ENCODE measurements at regions not wholly inside any gene's neighbourhood (a gene's known extent, or its start where the extent isn't known, plus 50 kb on each side); places are given as distances from the start of the nearest gene placed in this dataset.

DNA sequence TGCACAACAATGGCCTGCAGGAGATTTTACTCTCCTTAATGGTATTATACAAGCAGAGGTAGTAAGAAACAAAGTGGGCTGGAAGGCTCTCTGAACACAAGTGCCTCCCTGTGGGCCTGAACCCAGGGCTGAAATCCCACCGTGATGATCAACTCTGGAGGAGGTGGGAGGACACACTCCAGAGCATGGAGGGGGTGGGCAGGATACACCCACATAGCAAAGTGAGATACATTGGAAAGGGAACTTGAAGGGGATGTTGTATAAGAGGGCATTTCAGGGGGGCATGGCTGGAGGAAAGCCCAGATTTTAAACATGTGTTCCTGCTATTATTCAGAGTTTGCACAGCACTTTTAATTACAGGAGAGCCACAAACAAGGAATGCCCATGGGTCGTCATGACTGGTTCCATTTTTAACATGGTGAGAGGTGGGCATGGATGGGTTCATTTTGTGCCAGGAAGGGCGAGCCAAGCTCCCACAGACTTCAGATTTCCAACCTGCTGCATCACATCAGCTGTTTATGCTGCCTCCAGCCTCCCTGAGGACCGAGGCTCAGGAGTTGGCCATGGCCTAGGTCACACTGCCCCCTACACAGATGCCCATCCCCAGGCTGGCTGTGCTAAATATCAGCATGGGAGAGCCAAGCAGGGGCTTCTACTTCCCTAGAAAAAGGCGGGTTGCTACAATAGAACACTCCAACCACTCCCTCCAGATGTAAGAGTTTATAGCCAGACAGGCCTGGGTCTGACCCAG is 416.2 kb upstream of the ID2 start:
- intact Hi-C loops (cut with DNase I): no loop called here
- 64 to 70% methylated on average over 4 to 5 of the region's 5 CpGs for WGBS, 2 donors
- H3K36me3 ChIP-seq: no peaks in the 10 kb centered on the region
- no peak overlapping the region for H3K27ac ChIP-seq
- TF ChIP-seq, protein P1, sequence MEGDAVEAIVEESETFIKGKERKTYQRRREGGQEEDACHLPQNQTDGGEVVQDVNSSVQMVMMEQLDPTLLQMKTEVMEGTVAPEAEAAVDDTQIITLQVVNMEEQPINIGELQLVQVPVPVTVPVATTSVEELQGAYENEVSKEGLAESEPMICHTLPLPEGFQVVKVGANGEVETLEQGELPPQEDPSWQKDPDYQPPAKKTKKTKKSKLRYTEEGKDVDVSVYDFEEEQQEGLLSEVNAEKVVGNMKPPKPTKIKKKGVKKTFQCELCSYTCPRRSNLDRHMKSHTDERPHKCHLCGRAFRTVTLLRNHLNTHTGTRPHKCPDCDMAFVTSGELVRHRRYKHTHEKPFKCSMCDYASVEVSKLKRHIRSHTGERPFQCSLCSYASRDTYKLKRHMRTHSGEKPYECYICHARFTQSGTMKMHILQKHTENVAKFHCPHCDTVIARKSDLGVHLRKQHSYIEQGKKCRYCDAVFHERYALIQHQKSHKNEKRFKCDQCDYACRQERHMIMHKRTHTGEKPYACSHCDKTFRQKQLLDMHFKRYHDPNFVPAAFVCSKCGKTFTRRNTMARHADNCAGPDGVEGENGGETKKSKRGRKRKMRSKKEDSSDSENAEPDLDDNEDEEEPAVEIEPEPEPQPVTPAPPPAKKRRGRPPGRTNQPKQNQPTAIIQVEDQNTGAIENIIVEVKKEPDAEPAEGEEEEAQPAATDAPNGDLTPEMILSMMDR (IDR thresholded peaks at IDR 0.05): no peak
- no peak for TF ChIP-seq POLR2A (IDR thresholded peaks at IDR 0.05)
- no peaks in the 10 kb centered on the region for H3K4me1 ChIP-seq
- no peaks in the 10 kb centered on the region for H3K27me3 ChIP-seq
- no peak overlapping the region for H3K4me3 ChIP-seq
- DNase-seq: no peak
- H3K9me3 ChIP-seq: no peaks in the 10 kb centered on the region

DNA sequence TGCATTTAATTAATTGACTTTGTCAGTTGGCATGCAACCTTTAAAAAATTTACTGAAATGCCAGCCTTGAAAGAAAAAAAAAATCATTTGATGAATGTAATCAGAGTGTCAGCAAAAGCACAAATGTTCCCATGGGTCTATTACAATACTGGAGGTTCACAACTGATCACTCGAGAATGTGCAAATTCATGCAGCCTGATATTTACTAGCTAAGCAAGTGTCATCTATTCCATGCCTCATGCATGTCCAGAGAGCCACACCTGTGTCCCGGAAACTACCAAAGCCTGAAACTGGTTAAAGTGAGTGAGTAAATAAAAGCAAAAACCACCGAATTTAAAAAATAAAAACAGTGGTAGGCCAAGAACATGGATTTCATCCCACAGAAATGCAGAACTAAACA is 415.3 kb upstream of the ID2 start:
- 66 to 70% methylated on average over 3 of the region's 3 CpGs for WGBS, 2 donors
- DNase-seq: no peak
- no peak overlapping the region for H3K27ac ChIP-seq
- H3K27me3 ChIP-seq: no peaks in the 10 kb centered on the region
- TF ChIP-seq POLR2A (IDR thresholded peaks at IDR 0.05): no peak
- TF ChIP-seq, protein P1 (IDR thresholded peaks at IDR 0.05): no peak
- H3K36me3 ChIP-seq: no peaks in the 10 kb centered on the region
- no peaks in the 10 kb centered on the region for H3K4me1 ChIP-seq
- H3K4me3 ChIP-seq: no peak overlapping the region
- intact Hi-C loops (cut with DNase I): no loop called here
- H3K9me3 ChIP-seq: no peaks in the 10 kb centered on the region

DNA sequence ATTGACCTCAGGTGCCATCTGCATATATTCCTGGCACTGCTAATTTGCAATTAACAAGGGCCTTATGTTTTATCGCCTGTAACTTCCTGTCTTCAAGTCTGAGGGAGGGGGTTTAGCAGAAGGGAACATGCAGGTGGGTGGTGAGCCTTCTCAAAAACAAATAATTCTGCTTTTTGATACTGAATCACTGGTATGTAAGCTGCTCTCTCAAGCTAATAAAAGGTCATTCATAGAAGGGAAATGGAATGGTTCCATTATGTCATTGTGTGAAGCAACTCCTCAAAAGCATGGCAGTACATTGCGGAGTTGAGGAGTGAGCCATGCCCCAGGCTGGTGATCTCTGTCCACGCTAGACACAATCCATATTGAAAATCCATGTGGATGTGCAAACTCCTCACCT is 414.8 kb upstream of the ID2 start:
- WGBS, 2 donors: 83 to 92% methylated on average over 2 to 3 of the region's 3 CpGs
- no peak overlapping the region for H3K27ac ChIP-seq
- no peaks in the 10 kb centered on the region for H3K36me3 ChIP-seq
- H3K4me1 ChIP-seq: no peaks in the 10 kb centered on the region
- H3K9me3 ChIP-seq: no peaks in the 10 kb centered on the region
- DNase-seq: no peak
- TF ChIP-seq, protein P1 (IDR thresholded peaks at IDR 0.05): no peak
- no peak for TF ChIP-seq POLR2A (IDR thresholded peaks at IDR 0.05)
- no peaks in the 10 kb centered on the region for H3K27me3 ChIP-seq
- H3K4me3 ChIP-seq: no peak overlapping the region
- intact Hi-C loops (cut with DNase I): no loop called here

DNA sequence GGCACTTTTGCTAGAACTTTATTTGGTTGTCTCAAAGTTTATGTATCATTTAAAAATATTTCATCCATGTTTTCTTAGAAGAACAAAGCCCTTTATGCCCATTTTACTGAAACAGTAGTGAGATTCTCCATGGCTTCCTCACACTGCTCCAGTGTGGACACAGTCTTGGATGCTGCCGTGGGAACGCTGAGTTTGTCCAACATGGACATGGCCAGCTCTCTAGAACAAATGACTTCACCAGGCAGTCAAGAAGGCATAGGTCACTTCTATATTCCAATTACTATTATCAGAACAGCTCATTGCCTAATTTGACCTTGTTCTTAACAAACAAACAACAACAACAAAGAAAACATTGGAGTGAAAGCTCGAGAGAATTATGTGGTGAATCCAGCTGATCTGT is 414.1 kb upstream of the ID2 start:
- intact Hi-C loops (cut with DNase I): no loop called here
- Histone ChIP-seq H3K9me3 (no peaks in the 10 kb centered on the region), H3K4me1 (no peaks in the 10 kb centered on the region), H3K27ac (no peak overlapping the region), H3K27me3 (no peaks in the 10 kb centered on the region), H3K4me3 (no peak overlapping the region), H3K36me3 (no peaks in the 10 kb centered on the region)
- 83 to 89% methylated on average over 3 of the region's 3 CpGs for WGBS, 2 donors
- no peak for TF ChIP-seq POLR2A (IDR thresholded peaks at IDR 0.05)
- TF ChIP-seq, protein P1 (IDR thresholded peaks at IDR 0.05): no peak
- no peak for DNase-seq

DNA sequence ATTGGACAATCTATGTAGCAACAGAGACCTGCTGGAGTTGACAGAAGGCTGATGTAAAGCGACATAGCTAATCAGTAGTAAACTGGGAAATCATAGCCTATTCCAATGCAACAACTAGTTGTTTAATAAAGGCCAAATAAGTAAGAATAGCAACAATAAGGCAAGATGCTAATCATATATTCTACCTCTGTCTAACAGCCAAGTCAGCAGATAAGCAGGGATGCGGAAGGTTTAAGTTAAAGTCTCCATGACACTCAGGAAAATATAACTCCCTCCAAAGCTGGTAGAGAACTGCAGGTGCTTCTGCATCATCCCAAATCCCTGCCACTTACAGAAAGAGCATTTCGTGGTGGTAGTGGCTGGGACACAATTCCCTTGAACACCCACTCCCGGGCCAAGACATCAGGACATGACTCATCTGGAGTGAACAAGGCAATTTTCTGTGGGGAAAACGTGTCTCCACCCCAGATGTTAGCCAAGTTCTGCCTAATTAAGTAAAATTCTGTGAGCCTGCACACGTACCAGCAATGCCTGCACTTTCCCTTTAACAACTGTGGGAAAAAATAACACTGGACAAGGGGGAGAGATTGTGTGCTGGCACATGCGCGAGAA is 413.6 kb upstream of the ID2 start:
- Histone ChIP-seq H3K4me1 (no peaks in the 10 kb centered on the region), H3K27me3 (no peaks in the 10 kb centered on the region), H3K36me3 (no peaks in the 10 kb centered on the region), H3K9me3 (no peaks in the 10 kb centered on the region), H3K4me3 (no peak overlapping the region), H3K27ac (no peak overlapping the region)
- DNase-seq: no peak
- no peak for TF ChIP-seq POLR2A (IDR thresholded peaks at IDR 0.05)
- TF ChIP-seq, protein P1 (IDR thresholded peaks at IDR 0.05): no peak
- 62 to 71% methylated on average over 5 to 8 of the region's 8 CpGs for WGBS, 2 donors
- intact Hi-C loops (cut with DNase I): no loop called here
